COR-L47 (cell line): ENCODE measurements at regions not wholly inside any gene's neighbourhood (a gene's known extent, or its start where the extent isn't known, plus 50 kb on each side); places are given as distances from the start of the nearest gene placed in this dataset.
"Not testable (repeated sequence)": the region's sequence is repeated elsewhere in the genome, so short reads cannot be mapped to it uniquely, and the experiment has no call there.

Source experiments
- DNase-seq: peaks from one replicate; lab custom pipeline; 2025; lab: John Stamatoyannopoulos, UW

- DNase-seq: no peak
These were observed 135.2 kb upstream of the SETBP1 start for GRCh38 chr18:44545359-44545985.

DNA sequence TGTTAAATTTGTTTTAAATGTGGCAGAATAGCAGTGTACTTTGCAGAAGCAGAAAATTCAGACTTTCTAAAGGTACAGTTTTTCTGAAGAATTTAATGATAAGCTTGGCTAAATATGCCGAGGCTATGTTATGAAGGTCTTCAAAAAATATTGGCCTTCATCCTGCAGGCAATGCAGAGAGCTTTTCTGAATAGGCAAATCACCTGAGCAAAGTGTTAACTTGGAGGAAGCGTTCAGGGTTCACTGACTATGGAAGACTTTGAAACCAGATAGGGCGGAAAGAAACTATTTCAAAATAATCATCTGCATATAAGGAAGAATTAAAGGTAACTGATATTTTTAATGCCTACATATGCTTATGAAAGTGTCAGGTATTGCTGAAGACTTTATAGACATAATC is 133.7 kb upstream of the SETBP1 start:
- DNase-seq: no peak

GRCh38 chr18:44548291-44549221 is 132.1 kb upstream of the SETBP1 start:
- no peak for DNase-seq

GRCh38 chr18:44552706-44553105 is 128.0 kb upstream of the SETBP1 start:
- DNase-seq: no peak

DNA sequence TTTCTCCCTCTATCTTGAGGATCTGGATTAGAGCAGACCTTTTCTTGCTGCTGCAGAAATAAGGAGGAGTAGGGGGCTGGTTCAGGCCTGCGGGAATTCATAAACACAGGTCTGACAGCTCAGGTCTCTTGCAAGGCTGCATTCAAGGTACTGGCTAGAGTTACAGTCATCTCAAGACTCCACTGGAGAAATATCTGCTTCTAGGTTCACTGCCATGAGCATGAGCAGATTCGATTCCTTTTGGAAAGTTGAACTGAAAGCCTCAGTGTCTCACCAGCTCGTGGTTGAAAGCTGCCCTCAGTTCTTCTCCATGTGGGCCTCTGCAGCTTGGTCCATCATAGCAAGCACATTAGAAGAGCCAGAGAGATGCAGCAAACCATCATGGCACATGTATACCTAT is 124.4 kb upstream of the SETBP1 start:
- no peak for DNase-seq

DNA sequence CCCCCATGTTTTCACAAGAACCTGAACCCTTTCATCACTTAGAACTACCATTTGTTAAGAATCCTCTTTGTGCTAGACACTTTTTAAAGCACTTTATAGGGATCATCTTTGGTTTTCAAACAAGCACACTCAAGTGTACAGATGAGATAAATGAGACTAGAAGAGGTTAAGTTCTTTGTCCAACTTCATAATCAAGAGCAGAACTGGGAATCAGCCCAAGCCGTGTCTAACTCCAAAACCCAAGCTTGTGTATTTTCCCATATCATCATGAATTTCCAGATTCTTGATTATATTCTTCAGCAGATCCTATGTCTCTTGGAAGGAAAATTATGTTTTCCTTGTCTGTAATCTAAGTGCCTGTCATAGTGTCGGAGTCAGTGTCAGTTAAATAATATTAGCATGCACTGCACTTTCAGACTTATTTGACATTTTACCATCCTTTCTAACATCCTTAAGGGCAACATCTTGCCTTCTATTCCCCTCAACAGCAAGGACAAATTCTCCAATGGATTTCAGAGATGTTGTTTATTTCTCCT is 123.0 kb upstream of the SETBP1 start:
- no peak for DNase-seq

GRCh38 chr18:44558767-44559166 is 121.9 kb upstream of the SETBP1 start:
- no peak for DNase-seq

GRCh38 chr18:44562986-44563385 is 117.7 kb upstream of the SETBP1 start:
- no peak for DNase-seq

- no peak for DNase-seq
These were observed 115.8 kb upstream of the SETBP1 start for GRCh38 chr18:44564922-44565321.

GRCh38 chr18:44568342-44568741 is 112.3 kb upstream of the SETBP1 start:
- no peak for DNase-seq

GRCh38 chr18:44568986-44569385 is 111.7 kb upstream of the SETBP1 start:
- DNase-seq: no peak

DNA sequence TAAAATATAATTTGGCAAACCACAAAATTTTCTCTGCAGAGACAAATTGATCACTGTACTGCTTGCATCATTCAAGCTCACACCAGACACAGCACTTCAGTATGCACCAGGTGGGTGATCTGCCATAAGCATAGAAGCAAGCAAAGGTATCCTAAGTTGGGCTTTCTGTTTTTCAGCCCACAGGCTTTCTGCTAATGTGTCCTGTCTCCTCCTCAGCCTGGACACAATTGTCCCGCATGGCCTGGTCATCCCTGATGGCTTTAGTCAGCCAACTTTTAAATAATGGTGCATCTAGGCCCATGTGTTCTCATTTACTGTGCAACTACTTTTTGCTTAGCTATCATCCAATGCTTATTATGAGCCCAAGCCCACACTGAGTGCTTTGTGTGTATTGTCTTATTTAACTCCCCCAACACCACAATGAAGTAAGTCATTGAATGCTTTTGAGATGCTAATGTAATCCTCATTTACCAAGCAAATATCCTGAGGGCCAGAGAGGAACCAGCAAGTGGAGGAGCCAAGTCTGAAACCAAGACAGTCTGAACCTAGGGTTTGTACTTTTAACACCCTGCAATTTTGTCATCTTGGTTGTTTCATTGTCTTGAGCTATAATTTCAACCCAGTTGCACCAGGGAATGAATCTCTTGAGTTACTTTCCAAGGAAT is 111.2 kb upstream of the SETBP1 start:
- DNase-seq: no peak

GRCh38 chr18:44579028-44579702 is 101.5 kb upstream of the SETBP1 start:
- peak; percentile 7 for DNase-seq

DNA sequence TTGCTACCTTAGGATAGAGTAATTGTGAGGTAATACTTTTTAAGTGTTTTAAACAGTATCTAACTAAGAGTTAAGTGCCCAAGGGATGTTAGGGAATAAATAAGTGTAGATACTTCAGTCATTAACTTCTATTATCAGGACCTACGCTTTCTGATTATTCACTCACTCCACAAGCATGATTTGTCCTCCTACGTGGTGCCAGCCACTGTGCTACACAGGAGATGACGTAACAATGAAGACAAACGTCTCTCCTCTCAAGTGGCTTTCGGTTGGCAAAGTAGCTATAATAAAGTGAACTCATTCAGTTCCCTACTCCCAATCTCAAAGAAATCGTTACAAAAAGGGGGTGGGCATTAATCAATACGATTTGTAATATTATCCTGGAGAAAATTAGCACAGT is 100.9 kb upstream of the SETBP1 start:
- DNase-seq: no peak

GRCh38 chr18:44580159-44580558 is 100.5 kb upstream of the SETBP1 start:
- DNase-seq: no peak

DNA sequence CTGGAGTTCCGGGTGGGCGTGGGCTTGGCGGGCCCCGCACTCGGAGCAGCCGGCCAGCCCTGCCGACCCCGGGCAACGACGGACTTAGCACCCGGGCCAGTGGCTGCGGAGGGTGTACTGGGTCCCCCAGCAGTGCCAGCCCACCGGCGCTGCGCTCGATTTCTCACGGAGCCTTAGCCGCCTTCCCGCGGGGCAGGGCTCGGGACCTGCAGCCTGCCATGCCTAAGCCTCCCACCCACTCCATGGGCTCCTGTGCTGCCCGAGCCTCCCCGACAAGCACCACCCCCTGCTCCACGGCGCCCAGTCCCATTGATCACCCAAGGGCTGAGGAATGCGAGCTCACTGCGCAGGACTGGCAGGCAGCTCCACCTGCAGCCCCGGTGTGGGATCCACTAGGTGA is 99.9 kb upstream of the SETBP1 start:
- not testable (repeated sequence) for DNase-seq

DNA sequence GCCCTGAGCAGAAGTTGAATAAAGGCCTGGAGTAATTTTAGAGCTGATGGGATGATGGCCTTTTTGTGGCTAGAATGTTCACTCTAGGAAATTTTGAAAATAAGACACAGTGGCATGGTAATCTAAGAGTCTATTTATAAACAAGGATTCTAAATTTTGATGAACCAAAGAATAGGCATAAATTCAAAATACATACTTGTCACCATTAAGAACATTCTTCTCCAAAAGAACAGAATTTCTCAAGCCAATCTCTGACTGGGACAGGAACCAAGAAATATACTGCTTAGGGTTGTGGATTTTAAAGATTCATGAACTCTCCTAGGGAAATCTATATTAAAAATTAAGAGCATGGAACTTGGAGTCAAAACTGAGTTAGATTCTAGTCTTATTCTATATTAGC is 98.2 kb upstream of the SETBP1 start:
- DNase-seq: no peak

- DNase-seq: no peak
These were observed 95.8 kb upstream of the SETBP1 start for GRCh38 chr18:44584900-44585299.

- no peak for DNase-seq
These were observed 93.7 kb upstream of the SETBP1 start for GRCh38 chr18:44586782-44587524.

- DNase-seq: no peak
These were observed 92.2 kb upstream of the SETBP1 start for GRCh38 chr18:44588508-44588907.

DNA sequence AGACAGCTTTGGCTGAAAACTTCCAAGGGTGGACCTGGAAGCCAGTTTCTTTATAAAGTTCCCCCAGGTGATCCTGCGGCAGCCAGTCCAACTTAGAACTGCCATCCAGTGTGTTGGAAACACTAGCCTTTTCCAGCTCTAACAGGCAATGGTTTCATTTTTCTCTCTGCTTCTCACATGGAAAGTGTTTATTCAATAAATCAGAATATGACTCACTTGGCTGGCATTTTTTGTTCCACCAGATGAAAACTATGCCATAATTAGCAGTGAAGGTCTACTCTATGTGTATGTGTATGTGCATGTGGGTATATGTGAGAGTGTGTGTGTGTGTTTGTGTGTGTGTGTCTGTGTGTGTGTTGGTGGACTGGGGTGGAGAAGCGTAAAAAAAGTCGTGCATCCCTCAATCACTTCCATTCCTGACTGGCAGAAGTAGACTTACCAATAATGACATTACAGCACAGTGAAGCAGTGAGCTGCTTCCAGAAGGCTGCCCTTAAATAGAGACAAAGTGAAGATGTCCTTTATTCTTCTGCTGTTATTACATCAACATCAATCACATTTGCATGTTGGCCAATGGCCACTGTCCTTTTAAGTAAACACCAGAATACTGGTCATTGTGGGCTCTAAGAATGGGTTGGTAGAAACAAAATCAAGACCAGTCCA is 90.9 kb upstream of the SETBP1 start:
- DNase-seq: no peak
